Parathyroid adenoma (tissue), 2 donors: ENCODE measurements at regions not wholly inside any gene's neighbourhood (a gene's known extent, or its start where the extent isn't known, plus 50 kb on each side); places are given as distances from the start of the nearest gene placed in this dataset.

ENCODE experiments used
- H2AFZ ChIP-seq: fragments of 300-600 bp; sonication (generic); one replicate; pipeline ENCODE4 v1.7.0; 2017; ENCODE audit warnings: antibody characterized with exemption, mild to moderate bottlenecking
- H3K27ac ChIP-seq: fragments of 300-600 bp; sonication (generic); one replicate; pipeline ENCODE4 v1.7.0; 2017
- H3K27me3 ChIP-seq: fragments of 300-600 bp; sonication (generic); one replicate; pipeline ENCODE4 v1.7.0; 2017; ENCODE audit warnings: low read length; ENCODE audit not compliant: control insufficient read depth, insufficient read depth
- H3K36me3 ChIP-seq: fragments of 300-600 bp; sonication (generic); one replicate; pipeline ENCODE4 v1.7.0; 2017; ENCODE audit warnings: low read length; ENCODE audit not compliant: control insufficient read depth, insufficient read depth
- H3K4me1 ChIP-seq: fragments of 300-600 bp; sonication (generic); one replicate; pipeline ENCODE4 v1.7.0; 2017; ENCODE audit warnings: control low read depth
- H3K4me2 ChIP-seq: fragments of 300-600 bp; sonication (generic); one replicate; pipeline ENCODE4 v1.7.0; 2017; ENCODE audit warnings: low read length
- H3K4me3 ChIP-seq: fragments of 300-600 bp; sonication (generic); one replicate; pipeline ENCODE4 v1.7.0; 2017; ENCODE audit warnings: low read depth, low read length
- H3K79me2 ChIP-seq: fragments of 300-600 bp; sonication (generic); one replicate; pipeline ENCODE4 v1.7.0; 2017; ENCODE audit warnings: control low read depth
- H3K9ac ChIP-seq: fragments of 300-600 bp; sonication (generic); one replicate; pipeline ENCODE4 v1.7.0; 2017; ENCODE audit warnings: mild to moderate bottlenecking
- H3K9me3 ChIP-seq: fragments of 300-600 bp; sonication (generic); one replicate; pipeline ENCODE4 v1.7.0; 2017; ENCODE audit warnings: low read length; ENCODE audit not compliant: control insufficient read depth
- CTCF ChIP-seq: fragments of 300-600 bp; sonication (generic); IDR thresholded peaks from one replicate; pipeline ENCODE4 v1.7.0; 2017; ENCODE audit warnings: antibody characterized with exemption, mild to moderate bottlenecking
- donor health status: primary hyperparathyroidism.

GRCh38 chr2:45132551-45132950 is 123.3 kb upstream of the SIX2 start:
- TF ChIP-seq CTCF, result no peak
- no peaks in the 10 kb centered on the region for H3K27me3 ChIP-seq
- H3K9me3 ChIP-seq, result no peaks in the 10 kb centered on the region
- H3K4me1 ChIP-seq, result no peaks in the 10 kb centered on the region
- H3K9ac ChIP-seq, result no peak overlapping the region
- no peak overlapping the region for H3K4me2 ChIP-seq
- no peak overlapping the region for H3K27ac ChIP-seq
- H3K36me3 ChIP-seq, result no peaks in the 10 kb centered on the region
- H3K4me3 ChIP-seq, result no peak overlapping the region
- H3K79me2 ChIP-seq, result no peaks in the 10 kb centered on the region
- no peak overlapping the region for H2AFZ ChIP-seq

DNA sequence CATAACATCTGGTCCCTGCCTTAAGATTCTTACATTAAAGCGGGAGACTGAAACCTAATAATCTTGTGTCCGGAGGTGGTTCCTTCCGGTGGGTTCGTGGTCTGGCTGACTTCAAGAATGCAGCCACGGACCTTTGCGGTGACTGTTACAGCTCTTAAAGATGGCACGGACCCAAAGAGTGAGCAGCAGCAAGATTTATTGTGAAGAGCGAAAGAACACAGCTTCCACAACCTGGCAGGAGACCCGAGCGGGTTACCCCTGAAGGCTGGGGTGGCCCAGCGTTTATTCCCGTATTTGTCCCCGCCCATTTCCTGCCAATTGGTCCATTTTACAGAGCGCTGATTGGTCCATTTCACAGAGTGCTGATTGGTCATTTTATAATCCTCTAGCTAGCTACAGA is 122.3 kb upstream of the SIX2 start:
- H3K27ac ChIP-seq, result no peak overlapping the region
- H3K4me2 ChIP-seq, result no peak overlapping the region
- H3K4me1 ChIP-seq, result no peaks in the 10 kb centered on the region
- TF ChIP-seq CTCF, result no peak
- H3K9ac ChIP-seq, result no peak overlapping the region
- H3K79me2 ChIP-seq, result no peaks in the 10 kb centered on the region
- no peaks in the 10 kb centered on the region for H3K36me3 ChIP-seq
- H2AFZ ChIP-seq, result no peak overlapping the region
- no peaks in the 10 kb centered on the region for H3K9me3 ChIP-seq
- no peak overlapping the region for H3K4me3 ChIP-seq
- H3K27me3 ChIP-seq, result no peaks in the 10 kb centered on the region

- no peaks in the 10 kb centered on the region for H3K36me3 ChIP-seq
- no peak overlapping the region for H3K4me3 ChIP-seq
- no peaks in the 10 kb centered on the region for H3K79me2 ChIP-seq
- H3K27ac ChIP-seq, result no peak overlapping the region
- TF ChIP-seq CTCF, result no peak
- no peaks in the 10 kb centered on the region for H3K27me3 ChIP-seq
- no peaks in the 10 kb centered on the region for H3K4me1 ChIP-seq
- H3K9me3 ChIP-seq, result no peaks in the 10 kb centered on the region
- H2AFZ ChIP-seq, result no peak overlapping the region
- no peak overlapping the region for H3K9ac ChIP-seq
- H3K4me2 ChIP-seq, result no peak overlapping the region
Measured at GRCh38 chr2:45130736-45131135, 121.5 kb upstream of the SIX2 start.

DNA sequence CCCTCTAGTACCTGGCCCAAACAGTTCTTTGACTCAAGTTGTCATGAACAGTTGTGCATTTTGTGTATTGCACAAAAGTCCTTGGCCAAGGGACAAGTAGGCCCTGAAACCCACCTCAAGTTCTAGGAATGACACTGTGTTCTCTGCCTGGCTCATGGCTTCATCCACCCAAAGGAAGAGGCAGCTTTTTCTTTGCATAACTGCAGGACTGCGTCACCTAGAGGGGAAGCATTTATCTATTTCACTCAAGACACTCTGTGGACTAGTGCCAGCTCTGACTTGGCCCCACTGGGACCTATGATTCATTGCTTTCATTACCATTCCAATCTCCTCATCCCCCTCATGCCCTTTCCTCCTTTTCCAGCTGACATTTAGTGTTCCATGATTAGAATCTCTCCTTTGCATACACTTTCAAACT is 119.3 kb upstream of the SIX2 start:
- H3K27ac ChIP-seq, result no peak overlapping the region
- TF ChIP-seq CTCF, result no peak
- no peaks in the 10 kb centered on the region for H3K79me2 ChIP-seq
- H3K4me2 ChIP-seq, result no peak overlapping the region
- no peaks in the 10 kb centered on the region for H3K27me3 ChIP-seq
- H3K36me3 ChIP-seq, result no peaks in the 10 kb centered on the region
- no peaks in the 10 kb centered on the region for H3K9me3 ChIP-seq
- H3K9ac ChIP-seq, result no peak overlapping the region
- H3K4me1 ChIP-seq, result no peaks in the 10 kb centered on the region
- H3K4me3 ChIP-seq, result no peak overlapping the region
- H2AFZ ChIP-seq, result no peak overlapping the region

GRCh38 chr2:45127891-45128290 is 118.6 kb upstream of the SIX2 start:
- Histone ChIP-seq H3K27ac (no peak overlapping the region), H3K79me2 (no peaks in the 10 kb centered on the region), H3K9ac (no peak overlapping the region), H3K36me3 (no peaks in the 10 kb centered on the region), H3K4me3 (no peak overlapping the region), H3K4me2 (no peak overlapping the region), H2AFZ (no peak overlapping the region), H3K4me1 (no peaks in the 10 kb centered on the region), H3K9me3 (no peaks in the 10 kb centered on the region), H3K27me3 (no peaks in the 10 kb centered on the region)
- no peak for TF ChIP-seq CTCF
